GM18505 (cell line): ENCODE measurements at regions not wholly inside any gene's neighbourhood (a gene's known extent, or its start where the extent isn't known, plus 50 kb on each side); places are given as distances from the start of the nearest gene placed in this dataset.

Experiments
- ATAC-seq: cut with Tn5 transposase; IDR thresholded peaks from one replicate; pipeline ENCODE4 v1.9.1; 2021; ENCODE audit not compliant: unreplicated experiment
- POLR2A ChIP-seq: IDR thresholded peaks from 4 replicates; pipeline ENCODE4 v1.6.1; 2011; ENCODE audit warnings: borderline replicate concordance; ENCODE audit not compliant: insufficient read depth, insufficient read length; ENCODE audit errors: extremely low read depth

DNA sequence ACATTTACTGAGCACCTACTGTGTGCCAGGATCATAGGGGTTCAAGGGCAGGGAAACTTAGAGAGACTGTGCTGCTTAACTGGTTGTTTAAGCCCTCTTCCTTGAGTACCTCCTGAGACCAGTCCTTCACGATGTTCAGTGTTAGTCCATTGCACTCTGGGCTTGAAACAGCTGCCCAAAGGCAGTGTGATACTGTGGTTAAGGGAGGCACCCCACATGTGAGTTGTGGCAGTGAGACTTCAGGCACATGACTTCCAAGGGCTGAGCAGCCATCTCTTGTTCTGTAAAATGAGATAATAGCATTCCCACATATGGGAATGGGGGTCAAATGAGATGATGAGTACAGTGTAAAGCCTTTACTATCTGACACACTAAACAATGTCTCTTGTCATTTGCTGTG, 75.1 kb downstream of the LINGO1 start:
- TF ChIP-seq POLR2A = no peak

DNA sequence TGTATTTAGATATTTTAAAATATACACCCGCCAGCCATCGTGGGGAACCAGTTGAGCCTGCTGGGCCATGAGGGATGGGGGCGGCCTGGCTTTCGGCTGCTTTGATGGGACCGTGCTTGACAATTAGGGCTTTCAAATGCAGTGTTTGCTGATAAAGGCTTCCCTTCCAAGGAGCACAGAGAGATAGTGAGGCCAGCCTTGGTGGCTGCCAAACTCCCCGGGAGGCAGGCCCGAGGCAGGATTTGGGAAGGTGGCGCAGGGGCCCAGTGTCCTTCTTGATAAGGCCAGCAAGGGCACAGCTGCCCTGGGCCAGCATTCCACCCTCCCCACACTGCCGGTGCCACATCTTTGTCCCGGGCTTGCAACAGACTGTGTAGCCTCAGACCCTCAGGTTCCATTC, 75.6 kb downstream of the LINGO1 start:
- no peak for TF ChIP-seq POLR2A
- no peak for ATAC-seq

More for the DNA sequence above, 75.1 kb downstream of the LINGO1 start:
- ATAC-seq = no peak

DNA sequence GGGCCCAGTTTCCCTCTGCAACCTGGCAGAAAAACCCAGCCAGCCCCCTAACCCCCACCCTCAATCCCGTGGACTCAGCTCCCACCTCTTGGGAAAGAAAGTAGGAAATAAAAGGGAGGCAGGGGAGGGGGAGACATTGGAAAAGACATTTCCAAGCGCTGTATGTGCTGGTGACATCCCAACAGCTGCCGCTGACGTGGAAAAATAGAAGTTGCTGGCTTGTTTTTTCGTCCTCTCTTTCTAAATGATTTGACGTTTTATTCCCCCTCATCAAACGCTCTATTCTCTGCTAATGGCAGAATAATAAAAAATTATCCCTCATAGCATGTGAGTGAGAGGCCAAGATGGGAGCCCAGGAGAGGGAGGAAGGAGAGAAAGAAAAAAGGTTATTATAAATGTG, 76.1 kb downstream of the LINGO1 start:
- TF ChIP-seq POLR2A = no peak
- ATAC-seq = no peak

DNA sequence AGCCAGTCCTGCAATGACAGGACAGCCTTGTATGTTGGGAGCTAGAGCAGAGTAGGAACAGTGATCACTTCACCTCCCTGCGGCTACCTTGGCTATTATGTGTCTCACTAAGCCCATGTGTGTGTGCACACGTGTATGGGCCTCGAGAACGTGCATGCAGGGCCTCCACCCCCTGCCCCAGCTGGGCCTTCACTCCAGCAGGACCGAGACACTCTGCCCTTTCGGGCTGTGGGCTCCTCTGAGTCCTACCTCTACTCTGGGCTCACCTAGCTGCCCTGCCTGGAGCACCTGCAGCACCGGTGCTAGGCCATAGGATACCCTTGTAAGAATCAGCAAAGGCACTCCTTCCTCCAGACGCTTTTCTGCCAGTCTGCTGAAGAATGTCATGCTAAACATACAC, 77.5 kb downstream of the LINGO1 start:
- TF ChIP-seq POLR2A = no peak
- ATAC-seq = no peak

DNA sequence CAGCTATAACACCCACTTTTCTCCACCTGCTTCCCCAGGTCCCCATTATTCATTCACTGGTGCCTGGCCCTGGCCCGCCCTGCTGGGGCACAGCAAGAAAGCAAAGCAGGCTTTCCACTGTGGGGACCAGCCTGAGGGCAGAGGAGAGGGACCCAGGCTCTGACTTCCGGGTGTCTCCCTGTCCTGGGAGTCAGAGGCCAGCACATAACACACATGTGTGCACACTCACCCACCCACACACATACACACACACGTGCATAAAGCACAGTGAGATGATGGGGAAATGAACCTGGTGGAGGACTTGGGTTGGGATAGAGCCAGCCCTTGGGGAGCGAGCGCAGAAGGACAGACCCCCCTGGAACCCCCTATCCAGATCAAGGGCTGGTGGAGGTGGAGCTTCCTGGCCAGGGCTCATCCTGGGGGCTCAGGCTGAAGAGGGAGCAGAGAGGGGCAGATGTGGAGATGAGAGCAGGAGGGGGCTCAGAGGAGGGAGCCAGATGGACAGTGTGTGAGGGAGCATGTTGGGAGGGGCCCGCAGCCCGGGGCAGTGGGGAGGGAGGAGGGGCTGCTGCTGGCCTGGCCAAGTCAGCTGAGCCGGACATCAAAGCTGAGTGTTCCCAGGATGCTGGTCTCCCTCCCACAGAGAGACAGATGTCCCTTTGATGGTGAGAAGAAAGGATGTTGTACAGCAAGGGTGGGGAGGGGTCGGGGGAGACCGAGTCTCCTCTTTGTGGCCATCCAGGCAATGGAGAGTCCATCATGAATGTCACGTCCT, 78.2 kb downstream of the LINGO1 start:
- TF ChIP-seq POLR2A = no peak

DNA sequence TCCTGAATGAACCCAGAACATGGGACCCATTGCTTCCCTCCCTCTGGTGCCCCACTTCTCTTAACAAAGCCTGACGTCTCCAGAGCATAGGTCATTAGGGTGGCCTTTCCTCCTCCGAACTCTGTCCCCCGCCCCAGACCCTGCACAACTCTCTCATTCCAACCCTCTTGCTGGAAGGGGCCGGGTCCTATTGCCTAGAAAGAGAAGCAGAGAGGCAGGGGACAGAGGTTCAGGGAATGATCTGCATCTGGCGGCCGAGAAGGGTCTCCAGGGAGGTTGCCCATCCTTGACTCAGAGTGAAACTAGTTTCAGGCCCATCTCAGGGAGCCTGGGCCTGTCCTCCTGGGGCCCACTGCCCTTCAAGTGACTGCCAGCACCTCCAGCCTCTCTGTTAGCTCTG, 79.0 kb downstream of the LINGO1 start:
- no peak for ATAC-seq
- no peak for TF ChIP-seq POLR2A

More for the DNA sequence above, 78.2 kb downstream of the LINGO1 start:
- no peak for ATAC-seq

DNA sequence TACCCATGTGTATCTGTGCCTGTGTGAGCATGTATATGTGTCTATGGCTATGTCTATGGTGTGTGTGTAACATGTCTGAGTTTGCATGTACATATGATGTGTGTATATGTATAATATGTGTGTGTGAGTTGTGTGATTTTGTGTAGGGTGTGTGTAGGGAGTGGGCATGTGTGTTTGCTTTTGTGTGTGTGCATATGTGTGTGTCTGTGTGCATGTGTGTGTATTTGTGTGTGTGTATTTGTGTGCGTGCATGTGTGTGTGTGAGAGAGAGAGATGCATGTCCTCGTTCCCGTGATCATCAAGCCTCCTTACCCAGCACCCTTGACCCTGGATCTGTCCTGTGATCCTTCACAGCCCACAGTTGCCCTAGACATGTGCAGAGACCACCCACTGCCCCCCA, 79.5 kb downstream of the LINGO1 start:
- no peak for ATAC-seq
- TF ChIP-seq POLR2A = no peak

DNA sequence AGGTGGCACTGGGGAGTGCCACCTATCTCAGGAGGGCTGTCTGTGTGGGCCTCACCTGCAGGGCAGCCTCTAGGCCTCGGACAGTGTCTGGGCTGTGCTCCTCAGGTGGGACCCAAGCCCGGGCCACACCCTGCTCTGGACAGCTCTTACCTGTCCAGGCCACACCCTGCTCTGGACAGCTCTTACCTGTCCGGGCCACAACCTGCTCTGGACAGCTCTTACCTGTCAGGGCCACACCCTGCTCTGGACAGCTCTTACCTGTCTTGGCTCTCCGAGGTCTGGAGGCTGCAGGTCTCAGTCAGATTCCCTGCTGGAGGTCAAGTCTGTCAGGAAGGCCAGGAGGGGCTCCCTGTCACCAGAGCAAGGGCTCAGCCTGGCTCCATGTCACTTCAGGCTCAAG, 80.6 kb downstream of the LINGO1 start:
- no peak for ATAC-seq
- no peak for TF ChIP-seq POLR2A

DNA sequence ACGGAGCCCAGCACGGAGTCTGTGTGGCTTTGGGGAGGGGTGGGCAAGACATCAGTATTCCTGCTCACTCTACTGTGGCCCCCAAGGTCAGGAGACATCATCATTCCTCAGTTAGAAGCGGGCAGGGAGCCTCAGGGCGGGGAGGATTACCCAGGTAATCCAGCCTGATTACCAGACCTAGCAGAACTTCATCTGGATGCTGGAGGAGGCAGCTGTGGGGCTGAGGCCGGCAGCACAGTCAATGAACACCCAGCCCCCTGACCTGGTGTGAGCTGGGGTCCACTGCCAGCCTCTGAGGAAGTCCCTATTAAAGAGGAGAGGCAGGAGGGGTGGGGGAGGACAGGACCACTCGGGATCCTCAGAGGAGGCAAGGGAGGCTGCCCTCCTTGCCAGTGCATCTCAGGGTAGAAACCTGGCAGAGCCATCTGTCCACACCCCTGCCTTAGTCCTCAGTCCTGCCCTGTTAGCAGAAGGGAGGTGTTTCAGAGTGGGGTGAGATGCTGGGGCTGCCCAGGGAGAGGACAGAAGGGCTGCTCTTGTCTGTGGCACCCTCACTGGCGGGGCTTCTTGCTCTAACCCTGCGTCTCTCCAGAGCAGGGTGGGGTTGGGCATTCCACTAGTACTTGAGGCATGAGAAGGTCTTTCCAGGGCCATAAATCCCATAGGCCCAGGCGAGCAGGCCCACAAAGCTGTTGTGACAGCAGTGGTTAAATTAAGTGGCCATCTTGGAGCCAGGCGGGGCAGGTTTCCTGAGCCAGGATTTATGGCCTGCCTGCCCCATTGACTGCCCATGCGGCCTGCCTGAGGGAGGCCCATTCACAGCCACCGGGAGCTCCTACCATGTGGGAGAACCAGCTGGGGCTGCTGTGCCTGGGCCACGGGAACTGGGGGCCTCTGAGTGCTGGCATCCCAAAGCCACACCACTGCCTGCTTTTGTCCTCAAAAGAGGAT, 82.1 kb downstream of the LINGO1 start:
- no peak for ATAC-seq
- no peak for TF ChIP-seq POLR2A

DNA sequence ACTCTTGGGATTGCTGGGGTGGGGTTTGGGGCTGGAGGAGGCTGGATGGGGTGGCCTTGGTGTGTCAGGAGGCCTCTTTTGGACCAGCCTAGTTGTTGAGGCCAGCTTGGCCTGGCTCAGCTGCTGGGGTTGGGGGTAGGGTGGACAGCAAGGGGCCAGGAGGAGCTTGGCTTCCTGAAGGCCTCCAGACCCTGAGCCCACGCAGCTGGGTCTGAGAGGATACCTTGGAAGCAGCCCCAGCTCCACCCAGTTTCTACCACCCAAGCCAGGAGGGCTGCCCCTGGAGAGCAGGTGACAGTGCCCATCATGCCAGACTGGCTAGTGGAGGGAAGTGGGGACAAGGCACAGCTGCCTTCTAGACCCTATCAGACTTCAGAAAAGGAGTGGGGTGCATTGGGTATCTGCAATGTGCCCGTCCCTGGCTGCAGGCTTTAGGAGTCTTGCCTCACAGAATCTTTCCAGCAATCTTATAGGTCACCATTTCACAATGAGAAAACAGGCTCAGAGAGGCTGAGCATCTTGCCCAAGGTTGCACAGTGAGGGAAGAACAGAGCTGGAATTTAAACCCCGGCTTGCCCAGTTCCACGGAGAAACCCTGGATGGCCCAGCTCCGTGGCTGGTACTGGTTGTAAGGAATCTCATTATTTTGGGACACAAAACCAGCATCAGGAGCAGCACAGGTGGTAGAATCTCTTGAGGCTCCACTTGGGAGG, 83.0 kb downstream of the LINGO1 start:
- no peak for ATAC-seq
- TF ChIP-seq POLR2A = no peak

DNA sequence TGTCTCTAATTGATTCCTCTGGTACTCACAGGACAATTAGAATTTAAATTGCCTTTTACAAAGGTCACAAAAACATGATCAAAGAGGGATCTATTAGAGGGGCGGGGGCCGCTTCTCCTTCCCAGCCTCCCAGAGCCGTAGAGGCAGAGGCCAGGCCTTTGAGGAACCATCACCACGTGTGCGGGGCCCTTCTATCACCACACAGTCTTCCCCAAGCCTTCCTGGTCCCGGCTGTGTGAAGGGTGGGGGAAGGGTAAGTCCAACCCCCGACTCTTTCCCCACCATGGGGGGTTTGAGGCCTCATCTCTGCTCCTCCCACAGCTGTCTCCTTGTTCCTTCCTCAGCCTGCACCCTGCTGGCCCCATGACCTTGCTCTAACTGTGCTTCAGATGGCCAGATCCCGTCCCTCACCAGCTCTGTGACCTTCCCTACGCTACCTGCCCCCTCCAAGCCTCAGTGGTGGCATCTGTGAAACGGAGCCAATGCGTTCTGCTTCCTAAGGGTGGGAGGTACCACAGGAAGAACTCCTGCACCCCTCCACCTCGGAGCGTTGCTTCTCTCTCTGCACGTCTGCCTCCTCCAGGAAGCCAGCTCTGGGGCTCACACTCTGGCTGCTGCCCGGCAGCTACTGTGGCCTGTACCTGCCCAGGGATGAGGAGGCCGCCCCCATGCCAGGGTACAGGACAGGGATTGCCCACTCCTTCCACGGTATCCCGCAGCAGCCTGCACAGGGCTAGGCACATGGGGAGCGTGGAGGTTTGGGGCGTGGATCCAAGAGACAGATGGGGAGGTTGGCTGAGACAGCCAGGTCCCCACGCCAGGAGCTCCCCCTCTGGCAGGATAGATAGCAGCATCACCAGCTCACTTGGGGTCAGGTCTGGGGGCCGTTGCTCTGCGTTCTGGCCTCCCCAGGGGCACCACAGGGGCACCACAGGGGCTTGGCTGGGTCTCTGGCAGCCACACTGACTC, 83.8 kb downstream of the LINGO1 start:
- TF ChIP-seq POLR2A = no peak
- ATAC-seq = no peak

DNA sequence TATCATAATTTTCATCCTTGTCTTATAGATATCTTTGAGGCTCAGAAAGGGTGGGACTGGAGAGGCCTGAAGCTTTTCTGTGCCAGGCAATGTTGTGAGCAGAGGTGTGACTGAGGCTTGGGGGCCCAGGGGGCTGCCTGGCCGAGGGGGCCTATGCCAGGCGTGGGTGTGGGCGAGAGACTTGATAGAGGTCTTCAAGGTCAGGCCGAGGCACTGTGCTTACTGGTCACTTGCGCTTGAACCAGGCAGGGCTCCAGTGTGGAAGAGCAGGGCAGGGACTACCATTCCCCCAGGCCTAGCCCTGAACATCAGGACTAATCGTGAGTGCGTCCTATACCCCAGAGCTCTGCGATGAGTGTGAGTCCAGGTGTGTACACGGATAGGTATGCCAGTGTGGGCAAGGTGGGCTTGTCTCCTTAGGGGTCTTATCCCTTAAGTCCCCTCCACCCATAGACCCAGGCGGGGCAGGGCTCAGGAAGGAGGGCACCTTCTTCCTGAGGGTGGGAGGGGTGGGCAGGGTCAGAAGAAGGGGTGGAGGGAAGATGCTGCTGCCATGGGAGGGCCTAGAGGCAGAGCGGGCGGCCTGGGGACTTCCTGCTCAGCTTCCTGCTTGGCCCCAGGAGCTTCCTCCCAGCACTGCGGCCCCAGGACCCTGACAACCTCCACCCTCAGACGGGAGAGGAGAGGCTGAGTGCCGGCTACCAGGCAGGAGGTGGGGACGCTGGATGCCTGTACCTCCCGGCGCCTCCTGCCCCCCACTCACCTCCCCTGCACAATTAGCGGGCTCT, 84.7 kb downstream of the LINGO1 start:
- no peak for TF ChIP-seq POLR2A

DNA sequence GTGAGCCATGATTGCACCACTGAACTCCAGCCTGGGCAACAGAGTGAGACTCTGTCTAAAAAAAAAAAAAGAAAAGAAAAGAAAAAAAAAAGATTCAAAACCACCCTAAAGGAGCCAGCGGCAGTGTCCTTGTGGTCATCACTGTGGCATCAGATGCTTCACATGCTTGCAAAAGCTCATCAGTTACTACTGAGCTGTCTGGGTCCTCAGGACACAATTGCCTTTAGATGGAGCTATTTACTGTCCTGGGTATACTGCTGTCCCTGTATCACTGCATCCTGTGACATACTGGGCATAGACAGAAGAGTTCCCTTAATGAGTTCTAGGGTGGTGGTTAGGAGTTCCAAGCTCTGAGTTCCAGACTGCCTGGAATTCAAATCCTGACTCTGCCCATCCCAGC, 85.8 kb downstream of the LINGO1 start:
- TF ChIP-seq POLR2A = no peak

More for the DNA sequence above, 84.7 kb downstream of the LINGO1 start:
- no peak for ATAC-seq

More for the DNA sequence above, 85.8 kb downstream of the LINGO1 start:
- ATAC-seq = no peak
